ENCODE measurements at regions not wholly inside any gene's neighbourhood (a gene's known extent, or its start where the extent isn't known, plus 50 kb on each side); places are given as distances from the start of the nearest gene placed in this dataset.
"Not testable (repeated sequence)": the region's sequence is repeated elsewhere in the genome, so short reads cannot be mapped to it uniquely, and the experiment has no call there.

- no peak for DNase-seq (ENCODE audit: low spot score)
- intact Hi-C loops (cut with DNase I), result no loop called here
Observed at GRCh38 chr6:140546640-140547039, 1172.2 kb upstream of the CITED2 start.

- no peak for DNase-seq (ENCODE audit: low spot score)
- intact Hi-C loops (cut with DNase I), result no loop called here
Observed at GRCh38 chr6:140544431-140544830, 1170.0 kb upstream of the CITED2 start.

GRCh38 chr6:140542863-140543262 lies 1168.4 kb upstream of the CITED2 start:
- DNase-seq (ENCODE audit: low spot score), result no peak
- intact Hi-C loops (cut with DNase I), result no loop called here

GRCh38 chr6:140541288-140541687 lies 1166.8 kb upstream of the CITED2 start:
- intact Hi-C loops (cut with DNase I), result no loop called here

GRCh38 chr6:140540743-140541142 lies 1166.3 kb upstream of the CITED2 start:
- no peak for DNase-seq (ENCODE audit: low spot score)
- intact Hi-C loops (cut with DNase I), result no loop called here

More at GRCh38 chr6:140541288-140541687, 1166.8 kb upstream of the CITED2 start:
- no peak for DNase-seq (ENCODE audit: low spot score)

- no peak for DNase-seq (ENCODE audit: low spot score)
- intact Hi-C loops (cut with DNase I), result loop anchor here in 1 of 2 donors (2.0 kb wide), 1 partner anchor 76 kb away; no protein-coding TSS in a partner anchor
Observed at GRCh38 chr6:140538926-140539325, 1164.5 kb upstream of the CITED2 start.

GRCh38 chr6:140537834-140538705 lies 1163.6 kb upstream of the CITED2 start:
- DNase-seq (ENCODE audit: low spot score), result no peak
- intact Hi-C loops (cut with DNase I), result loop anchor here in 1 of 2 donors (2.0 kb wide), 1 partner anchor 75 kb away; no protein-coding TSS in a partner anchor

GRCh38 chr6:140537211-140537610 lies 1162.8 kb upstream of the CITED2 start:
- intact Hi-C loops (cut with DNase I), result no loop called here
- DNase-seq (ENCODE audit: low spot score), result no peak

GRCh38 chr6:140535511-140535910 lies 1161.1 kb upstream of the CITED2 start:
- intact Hi-C loops (cut with DNase I), result no loop called here
- DNase-seq (ENCODE audit: low spot score), result no peak

GRCh38 chr6:140533526-140533925 lies 1159.1 kb upstream of the CITED2 start:
- intact Hi-C loops (cut with DNase I), result no loop called here

GRCh38 chr6:140504776-140505175 lies 1130.3 kb upstream of the CITED2 start:
- no peak for DNase-seq (ENCODE audit: low spot score)

More at GRCh38 chr6:140533526-140533925, 1159.1 kb upstream of the CITED2 start:
- DNase-seq (ENCODE audit: low spot score), result no peak

GRCh38 chr6:140500849-140501248 lies 1126.4 kb upstream of the CITED2 start:
- no peak for DNase-seq (ENCODE audit: low spot score)
- intact Hi-C loops (cut with DNase I), result no loop called here

More at GRCh38 chr6:140504776-140505175, 1130.3 kb upstream of the CITED2 start:
- intact Hi-C loops (cut with DNase I), result no loop called here

- DNase-seq (ENCODE audit: low spot score), result no peak
- intact Hi-C loops (cut with DNase I), result no loop called here
Observed at GRCh38 chr6:140499607-140500006, 1125.2 kb upstream of the CITED2 start.

- intact Hi-C loops (cut with DNase I), result no loop called here
- no peak for DNase-seq (ENCODE audit: low spot score)
Observed at GRCh38 chr6:140494321-140495108, 1120.1 kb upstream of the CITED2 start.

GRCh38 chr6:140493470-140493869 lies 1119.0 kb upstream of the CITED2 start:
- DNase-seq (ENCODE audit: low spot score); intact Hi-C loops (cut with DNase I): not testable (repeated sequence)

GRCh38 chr6:140490081-140490480 lies 1115.6 kb upstream of the CITED2 start:
- no peak for DNase-seq (ENCODE audit: low spot score)
- intact Hi-C loops (cut with DNase I), result no loop called here

- no peak for DNase-seq (ENCODE audit: low spot score)
- intact Hi-C loops (cut with DNase I), result no loop called here
Observed at GRCh38 chr6:140487586-140487985, 1113.1 kb upstream of the CITED2 start.

GRCh38 chr6:140486450-140487361 lies 1112.3 kb upstream of the CITED2 start:
- DNase-seq (ENCODE audit: low spot score), result no peak
- intact Hi-C loops (cut with DNase I), result no loop called here

- intact Hi-C loops (cut with DNase I), result no loop called here
- no peak for DNase-seq (ENCODE audit: low spot score)
Observed at GRCh38 chr6:140485740-140486449, 1111.4 kb upstream of the CITED2 start.
